LNCAP (cell line): ENCODE measurements at regions not wholly inside any gene's neighbourhood (a gene's known extent, or its start where the extent isn't known, plus 50 kb on each side); places are given as distances from the start of the nearest gene placed in this dataset.

Source experiments
- TF ChIP-seq, protein P1 (sequence below): fragments of 450-650 bp; IDR thresholded peaks from 2 replicates; pipeline ENCODE4 v1.5.1; 2017; ENCODE audit warnings: mild to moderate bottlenecking

DNA sequence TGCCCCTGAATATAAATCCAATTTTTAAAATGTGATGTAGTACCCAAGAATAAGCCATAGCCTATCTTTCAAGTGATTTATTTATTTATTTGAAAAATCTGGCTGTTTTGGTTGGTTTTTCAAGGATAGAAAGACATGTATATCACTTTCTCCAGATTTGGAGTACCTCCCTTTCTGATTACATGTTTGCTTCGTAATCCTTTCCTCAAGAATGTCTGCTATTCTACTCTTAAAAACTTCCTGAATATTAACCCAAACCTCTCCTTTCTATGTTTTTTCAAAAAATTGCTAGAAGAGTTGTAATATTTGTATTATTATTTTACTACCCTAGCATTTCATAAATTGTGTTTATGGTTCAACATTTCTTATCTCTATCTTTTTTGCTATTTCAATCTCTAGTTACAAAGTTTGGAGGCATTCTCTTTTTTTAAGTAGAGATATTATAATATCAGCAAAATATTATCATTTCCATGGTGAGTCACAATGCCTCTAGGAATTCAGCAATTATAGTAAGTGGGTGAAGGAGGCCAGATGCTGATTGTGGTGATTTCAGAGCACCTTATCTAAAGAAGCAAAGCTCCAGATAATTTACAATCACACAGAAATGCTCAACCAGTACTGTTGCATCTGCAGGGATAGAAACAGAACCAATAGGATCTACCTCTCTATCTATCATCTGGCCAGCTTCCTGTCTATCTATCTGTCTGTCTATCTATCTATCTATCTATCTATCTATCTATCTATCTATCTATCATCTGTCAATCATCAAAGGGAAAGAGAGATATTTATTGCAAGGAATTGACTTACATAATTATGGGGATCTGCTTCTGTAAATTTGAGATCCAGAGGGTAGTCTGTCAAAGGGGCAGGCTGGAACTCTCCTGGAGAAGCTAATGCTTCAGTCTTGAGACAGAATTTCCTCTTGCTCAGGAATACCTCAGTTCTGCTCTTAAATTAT lies 412.5 kb upstream of the SEMA3C start:
- TF ChIP-seq, protein P1, sequence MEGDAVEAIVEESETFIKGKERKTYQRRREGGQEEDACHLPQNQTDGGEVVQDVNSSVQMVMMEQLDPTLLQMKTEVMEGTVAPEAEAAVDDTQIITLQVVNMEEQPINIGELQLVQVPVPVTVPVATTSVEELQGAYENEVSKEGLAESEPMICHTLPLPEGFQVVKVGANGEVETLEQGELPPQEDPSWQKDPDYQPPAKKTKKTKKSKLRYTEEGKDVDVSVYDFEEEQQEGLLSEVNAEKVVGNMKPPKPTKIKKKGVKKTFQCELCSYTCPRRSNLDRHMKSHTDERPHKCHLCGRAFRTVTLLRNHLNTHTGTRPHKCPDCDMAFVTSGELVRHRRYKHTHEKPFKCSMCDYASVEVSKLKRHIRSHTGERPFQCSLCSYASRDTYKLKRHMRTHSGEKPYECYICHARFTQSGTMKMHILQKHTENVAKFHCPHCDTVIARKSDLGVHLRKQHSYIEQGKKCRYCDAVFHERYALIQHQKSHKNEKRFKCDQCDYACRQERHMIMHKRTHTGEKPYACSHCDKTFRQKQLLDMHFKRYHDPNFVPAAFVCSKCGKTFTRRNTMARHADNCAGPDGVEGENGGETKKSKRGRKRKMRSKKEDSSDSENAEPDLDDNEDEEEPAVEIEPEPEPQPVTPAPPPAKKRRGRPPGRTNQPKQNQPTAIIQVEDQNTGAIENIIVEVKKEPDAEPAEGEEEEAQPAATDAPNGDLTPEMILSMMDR: no peak

DNA sequence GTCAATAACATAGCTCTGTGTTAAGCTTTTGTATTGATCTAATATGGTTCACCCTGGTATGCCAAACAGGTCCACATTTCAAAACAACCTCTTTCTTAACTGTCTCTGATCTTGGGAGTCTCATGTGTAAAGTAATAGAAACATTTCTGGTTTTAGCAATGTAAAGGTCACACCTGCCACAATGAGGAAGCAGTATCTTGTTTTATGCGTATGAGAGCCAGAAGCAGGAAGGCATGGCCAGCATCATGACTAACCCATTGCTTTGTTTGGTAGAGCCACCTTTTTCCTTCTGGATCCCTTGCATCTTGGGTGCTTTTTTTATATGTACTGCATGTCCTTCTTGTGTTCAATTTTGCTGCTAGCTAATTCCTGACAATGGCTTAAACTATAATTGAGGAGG lies 411.3 kb upstream of the SEMA3C start:
- TF ChIP-seq, protein P1: no peak

DNA sequence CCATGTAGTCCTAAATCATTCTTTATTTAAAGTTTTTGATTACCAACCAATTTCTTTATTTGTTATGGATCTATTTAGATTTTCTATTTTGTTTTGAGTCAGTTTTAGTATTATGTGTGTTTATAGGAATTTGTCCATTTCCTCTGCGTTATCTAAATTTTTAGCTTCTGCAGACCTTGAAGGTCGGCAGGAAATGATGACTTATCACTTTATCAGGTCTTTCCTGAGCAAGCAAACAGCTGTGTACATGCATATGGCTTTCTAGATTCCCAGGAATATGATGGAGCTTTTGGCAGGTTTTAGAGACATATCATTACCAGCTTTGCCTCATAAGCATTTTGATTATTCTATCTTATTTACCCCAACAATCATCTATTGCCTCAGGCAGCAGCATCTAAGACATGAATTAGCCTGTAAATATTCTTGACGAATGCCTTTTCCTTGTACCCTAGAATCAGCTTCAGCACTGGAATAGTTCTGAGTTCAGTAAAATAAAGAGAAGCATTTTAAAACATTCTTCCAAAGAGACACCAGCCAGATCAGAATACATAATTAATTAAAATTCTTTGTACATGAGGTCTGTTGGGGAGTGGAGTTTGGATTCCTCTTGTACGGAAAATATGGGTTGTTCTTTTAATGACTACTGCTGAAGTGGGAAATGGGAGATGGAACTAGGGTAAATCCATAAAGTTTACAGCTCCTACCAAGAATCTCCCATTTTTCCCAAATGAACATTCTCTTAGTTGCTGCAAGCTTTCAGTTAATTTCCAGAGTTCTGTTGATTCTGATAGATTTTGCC lies 408.8 kb upstream of the SEMA3C start:
- TF ChIP-seq, protein P1: no peak

DNA sequence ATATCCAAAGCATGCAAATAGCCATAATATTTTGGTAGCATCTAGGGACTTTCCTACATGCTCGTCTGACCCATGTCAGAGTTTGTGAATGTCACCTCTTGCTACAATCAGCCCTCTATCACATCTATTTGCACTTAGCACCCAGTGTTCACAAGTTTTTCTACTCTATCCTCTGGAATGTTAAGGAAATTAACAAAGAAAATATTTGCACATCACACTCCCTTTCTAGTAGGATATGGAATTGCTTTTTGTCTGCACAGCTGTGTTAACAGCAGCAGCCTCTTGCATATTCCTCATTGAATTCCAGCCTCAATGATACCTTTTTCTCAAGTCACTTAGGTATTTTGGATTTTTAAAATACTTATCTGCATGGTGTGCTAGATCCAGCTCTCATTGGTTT lies 403.1 kb upstream of the SEMA3C start:
- TF ChIP-seq, protein P1: no peak

DNA sequence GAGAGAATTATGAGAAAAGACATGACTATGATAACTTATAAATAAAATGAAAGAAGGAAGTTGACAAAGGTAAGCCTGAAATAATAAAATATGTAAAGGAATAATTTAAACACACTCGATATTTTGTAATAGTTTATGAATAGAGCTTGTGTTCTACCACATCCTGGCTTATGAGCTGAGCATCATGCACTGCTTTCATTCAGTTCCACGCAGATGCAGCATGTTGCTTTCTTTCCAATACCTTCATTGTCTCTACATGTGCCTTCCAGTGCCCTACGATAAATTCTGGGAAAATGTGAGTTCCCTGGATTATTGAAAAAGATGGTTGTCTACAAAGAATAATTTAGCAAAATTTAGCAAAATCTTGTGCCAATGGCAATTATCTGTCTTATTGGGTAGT lies 398.9 kb upstream of the SEMA3C start:
- TF ChIP-seq, protein P1: no peak

DNA sequence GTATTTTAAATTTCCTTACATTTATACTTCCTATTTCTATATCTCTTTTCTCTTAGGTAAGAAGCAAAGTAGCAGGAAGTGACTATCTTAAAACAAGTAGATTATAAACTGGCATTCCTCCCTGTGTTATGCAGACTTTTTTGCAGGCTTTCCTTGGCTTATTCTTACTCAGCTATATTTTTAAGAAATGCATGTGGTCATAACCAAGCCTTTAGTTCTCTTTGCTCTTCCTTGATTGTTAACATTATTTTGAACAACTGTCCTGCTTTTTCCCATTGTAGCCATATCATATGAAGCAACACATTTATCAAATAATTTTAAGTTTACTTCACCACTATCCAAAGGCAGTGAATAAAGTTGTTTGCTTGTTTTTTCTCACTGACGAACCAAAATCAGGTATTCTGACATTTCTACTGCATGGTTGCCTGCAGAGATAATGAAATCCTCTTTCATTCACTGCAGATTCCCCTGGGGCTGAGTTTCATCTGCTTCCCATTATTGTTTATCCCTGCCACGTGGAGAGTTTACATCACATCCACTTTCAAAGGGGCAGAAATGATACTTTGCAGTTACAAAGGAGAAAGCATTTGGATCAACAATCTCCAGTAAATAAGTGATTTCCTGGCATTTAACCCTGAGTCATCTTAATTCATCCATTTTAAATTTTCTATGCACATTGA lies 389.9 kb upstream of the SEMA3C start:
- TF ChIP-seq, protein P1: no peak

DNA sequence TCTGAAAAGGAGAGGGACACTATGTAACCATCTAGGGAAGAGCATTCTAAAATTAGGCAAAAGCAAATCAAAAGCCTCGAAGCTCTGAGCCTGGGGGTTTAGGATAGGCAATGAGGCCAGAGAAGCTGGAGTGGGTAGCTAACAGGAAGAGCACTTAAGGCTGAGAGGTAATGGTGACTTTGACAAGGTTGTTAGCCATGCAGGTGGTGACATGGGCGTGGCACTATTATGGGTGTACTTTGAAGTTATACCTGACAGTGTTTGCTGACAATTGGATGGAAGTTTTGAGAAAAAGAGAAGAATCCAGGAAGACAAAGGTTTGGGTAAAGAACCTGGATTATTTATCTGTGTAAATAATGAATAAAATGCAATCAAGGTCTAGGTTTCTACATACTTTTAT lies 383.0 kb upstream of the SEMA3C start:
- TF ChIP-seq, protein P1: no peak
